Body of pancreas (tissue), 4 donors: ENCODE measurements at regions not wholly inside any gene's neighbourhood (a gene's known extent, or its start where the extent isn't known, plus 50 kb on each side); places are given as distances from the start of the nearest gene placed in this dataset.

Source experiments
- ATAC-seq: fragments of 150-250 bp; one replicate; pipeline ENCODE4 v1.9.1; 2016
- DNase-seq, 4 donors: peaks; one replicate each; pipeline ENCODE4 v3.0.0-alpha.2; 2019
- H3K27ac ChIP-seq, 4 donors: fragments of 200-600 bp; sonication (generic); 1 replicate in 3 of 4; 2 replicates in 1 of 4; pipeline versions ENCODE4 v1.5.1 to v1.6.1; 2016 to 2019; ENCODE audit warnings: mild to moderate bottlenecking in 1 of 4, mixed read lengths in 1 of 4, moderate library complexity in 1 of 4
- H3K27me3 ChIP-seq, 2 donors: fragments of 200-600 bp; sonication (generic); one replicate each; pipeline ENCODE4 v1.6.0; 2016; ENCODE audit warnings: mild to moderate bottlenecking in 1 of 2
- H3K36me3 ChIP-seq, 2 donors: fragments of 200-600 bp; sonication (generic); replicated peaks in 1 of 2; 2 replicates each; pipeline ENCODE4 v1.5.1; 2016; ENCODE audit warnings: low read depth in 2 of 2; ENCODE audit not compliant: insufficient read depth in 1 of 2
- H3K4me1 ChIP-seq: fragments of 200-600 bp; sonication (generic); one replicate; pipeline ENCODE4 v1.6.0; 2016
- H3K4me3 ChIP-seq, 2 donors: fragments of 200-600 bp; sonication (generic); 1 replicate in 1 of 2; 2 replicates in 1 of 2; pipeline ENCODE4 v1.5.1; 2016 to 2019
- H3K9me3 ChIP-seq, 3 donors: fragments of 200-600 bp; sonication (generic); 1 replicate in 2 of 3; 2 replicates in 1 of 3; pipeline ENCODE4 v1.5.1; 2016
- CTCF ChIP-seq, 7 experiments: fragments of 450-650 bp in 4 of 7; fragments of 200-600 bp in 3 of 7; sonication (generic) in 3 of 7; IDR thresholded peaks; one replicate each; pipeline ENCODE4 v1.5.1; 2016 to 2019; ENCODE audit warnings: antibody characterized with exemption in 7 of 7
- POLR2A ChIP-seq, 3 donors: fragments of 450-650 bp; IDR thresholded peaks; one replicate each; pipeline ENCODE4 v1.6.1; 2016; ENCODE audit warnings: antibody characterized with exemption in 3 of 3, mild to moderate bottlenecking in 2 of 3
- WGBS, 2 donors: methylation state at CpG; one replicate each; pipeline ENCODE4 v1.1.5; 2017; 5-methylcytosine and 5-hydroxymethylcytosine counted together
- intact Hi-C: fragments of 100-400 bp; cut with DNase I; formaldehyde crosslinking; loops from one replicate; pipeline ENCODE4 v1.15.1; 2023

- WGBS, 2 donors = 50 to 65% methylated on average over 1 of the region's 1 CpG
- intact Hi-C loops = no loop called here
Measured at GRCh38 chr14:83433618-83434017, 1900.0 kb upstream of the SEL1L start.

DNA sequence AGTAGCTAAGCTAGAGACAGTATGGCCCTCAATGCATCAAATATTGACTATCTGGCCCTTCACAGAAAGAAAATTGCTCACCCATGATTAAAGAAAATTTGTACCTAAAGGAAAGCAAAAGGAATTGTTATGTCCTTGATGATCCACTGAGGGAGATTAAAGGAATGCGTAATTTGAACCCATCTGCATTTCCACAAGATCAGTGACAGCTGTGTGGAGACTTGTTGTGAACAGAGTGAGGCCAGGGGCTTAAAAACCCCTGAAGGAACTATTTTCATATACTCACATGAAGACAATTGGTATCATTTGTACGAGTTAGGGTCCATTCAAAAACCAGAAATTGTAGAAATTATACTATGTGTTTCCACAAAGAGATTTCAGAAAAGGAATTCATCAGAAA, 1908.1 kb upstream of the SEL1L start:
- intact Hi-C loops = no loop called here
- DNase-seq (no peak), ATAC-seq (no peak)
- Histone ChIP-seq H3K4me1 (no peaks in the 10 kb centered on the region), H3K4me3 (no peak overlapping the region), H3K36me3 (no peaks in the 10 kb centered on the region), H3K27me3 (no peaks in the 10 kb centered on the region), H3K27ac (no peak overlapping the region), H3K9me3 (no peaks in the 10 kb centered on the region)
- WGBS, 2 donors = 62 to 77% methylated on average over 2 of the region's 2 CpGs
- TF ChIP-seq POLR2A (IDR thresholded peaks at IDR 0.05) (no peak), CTCF (IDR thresholded peaks at IDR 0.05) (no peak)

More at GRCh38 chr14:83433618-83434017, 1900.0 kb upstream of the SEL1L start:
- no peaks in the 10 kb centered on the region for H3K36me3 ChIP-seq
- H3K4me1 ChIP-seq = no peaks in the 10 kb centered on the region
- no peak overlapping the region for H3K4me3 ChIP-seq
- DNase-seq (no peak), ATAC-seq (no peak)
- H3K27ac ChIP-seq = no peak overlapping the region
- TF ChIP-seq CTCF (IDR thresholded peaks at IDR 0.05) (no peak), POLR2A (IDR thresholded peaks at IDR 0.05) (no peak)
- H3K9me3 ChIP-seq = no peaks in the 10 kb centered on the region
- no peaks in the 10 kb centered on the region for H3K27me3 ChIP-seq

DNA sequence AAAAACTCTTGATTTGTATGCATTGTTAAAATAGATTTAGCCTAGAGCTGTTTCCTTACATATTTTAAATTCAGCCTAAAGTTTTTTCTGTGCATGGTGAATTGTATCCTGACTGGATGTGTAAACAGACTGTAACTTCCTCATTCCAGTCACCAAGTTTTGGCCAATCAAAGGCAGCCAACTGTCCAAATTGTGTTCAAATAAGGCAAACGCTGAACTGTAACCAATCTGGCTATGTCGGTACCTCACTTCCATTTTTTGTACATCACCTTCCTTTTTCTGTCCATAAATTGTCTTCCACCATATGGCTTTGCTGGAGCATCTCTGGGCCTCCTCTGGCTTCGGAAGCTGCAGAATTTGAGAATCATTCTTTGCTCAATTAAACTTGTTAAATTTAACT, 1921.9 kb upstream of the SEL1L start:
- Histone ChIP-seq H3K27ac (no peak overlapping the region), H3K4me1 (no peaks in the 10 kb centered on the region), H3K36me3 (no peaks in the 10 kb centered on the region), H3K9me3 (peaks cover 0 to 8% (median 0%) of the 10 kb centered on the region in 3 donors), H3K4me3 (no peak overlapping the region), H3K27me3 (no peaks in the 10 kb centered on the region)
- no peak for ATAC-seq
- intact Hi-C loops = no loop called here
- no peak for DNase-seq
- TF ChIP-seq CTCF (IDR thresholded peaks at IDR 0.05) (no peak), POLR2A (IDR thresholded peaks at IDR 0.05) (no peak)
- WGBS, 2 donors = 86 to 90% methylated on average over 3 of the region's 3 CpGs

DNA sequence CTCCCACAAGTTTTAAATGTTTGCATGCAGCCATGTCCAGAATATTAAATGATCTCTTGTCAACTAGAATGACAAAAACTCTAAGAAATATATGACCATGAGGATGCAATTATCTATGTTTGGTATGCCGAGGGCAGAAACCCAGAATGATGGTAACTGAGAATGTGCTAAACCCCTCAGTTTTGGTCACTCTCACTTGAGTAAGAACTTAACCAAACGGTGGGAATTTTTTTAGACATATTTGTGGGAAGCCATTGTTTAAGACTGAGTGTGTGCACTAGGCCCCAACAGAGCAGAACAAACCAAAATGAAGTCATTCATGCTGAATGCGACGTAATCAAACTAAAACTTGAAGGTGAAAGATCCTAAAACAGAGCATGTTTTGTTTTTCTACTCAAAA, 1927.9 kb upstream of the SEL1L start:
- 83% methylated on average over 4 of the region's 4 CpGs for WGBS, 2 donors
- no peak for TF ChIP-seq CTCF (IDR thresholded peaks at IDR 0.05)
- no peak for TF ChIP-seq POLR2A (IDR thresholded peaks at IDR 0.05)
- no peak overlapping the region for H3K27ac ChIP-seq
- H3K4me3 ChIP-seq = no peak overlapping the region
- H3K36me3 ChIP-seq = no peaks in the 10 kb centered on the region
- no peaks in the 10 kb centered on the region for H3K4me1 ChIP-seq
- ATAC-seq = no peak
- no peaks in the 10 kb centered on the region for H3K27me3 ChIP-seq
- intact Hi-C loops = no loop called here
- peaks cover 0 to 8% (median 0%) of the 10 kb centered on the region in 3 donors for H3K9me3 ChIP-seq
- no peak for DNase-seq

GRCh38 chr14:83462759-83463158, 1929.1 kb upstream of the SEL1L start:
- no peak overlapping the region for H3K27ac ChIP-seq
- peaks cover 0 to 8% (median 0%) of the 10 kb centered on the region in 3 donors for H3K9me3 ChIP-seq
- ATAC-seq (no peak), DNase-seq (no peak)
- H3K27me3 ChIP-seq = no peaks in the 10 kb centered on the region
- no peak overlapping the region for H3K4me3 ChIP-seq
- intact Hi-C loops = no loop called here
- no peaks in the 10 kb centered on the region for H3K4me1 ChIP-seq
- H3K36me3 ChIP-seq = no peaks in the 10 kb centered on the region
- 84 to 90% methylated on average over 3 of the region's 3 CpGs for WGBS, 2 donors
- TF ChIP-seq POLR2A (IDR thresholded peaks at IDR 0.05) (no peak), CTCF (IDR thresholded peaks at IDR 0.05) (no peak)
